Gastrocnemius medialis (tissue), 4 donors: ENCODE measurements at regions not wholly inside any gene's neighbourhood (a gene's known extent, or its start where the extent isn't known, plus 50 kb on each side); places are given as distances from the start of the nearest gene placed in this dataset.

Experiments
- ATAC-seq, 2 donors: fragments of 150-250 bp; one replicate each; pipeline ENCODE4 v1.9.1; 2016
- DNase-seq, 2 donors: peaks; one replicate each; pipeline ENCODE4 v3.0.0-alpha.2; 2019
- H3K27ac ChIP-seq, 4 donors: fragments of 200-600 bp; sonication (generic); 1 replicate in 1 of 4; 2 replicates in 3 of 4; pipeline ENCODE4 v1.5.1; 2016 to 2018; ENCODE audit warnings: mild to moderate bottlenecking in 2 of 4, moderate library complexity in 1 of 4
- H3K27me3 ChIP-seq, 3 donors: fragments of 200-600 bp; sonication (generic) in 2 of 3; 1 replicate in 1 of 3; 2 replicates in 2 of 3; pipeline versions ENCODE4 v1.5.1 to v1.6.0; 2016 to 2019; ENCODE audit warnings: mild to moderate bottlenecking in 1 of 3, moderate library complexity in 1 of 3
- H3K36me3 ChIP-seq, 2 donors: fragments of 200-600 bp; sonication (generic) in 1 of 2; one replicate each; pipeline ENCODE4 v1.5.1; 2017 to 2018
- H3K4me1 ChIP-seq, 2 donors: fragments of 200-600 bp; sonication (generic) in 1 of 2; one replicate each; pipeline ENCODE4 v1.5.1; 2016 to 2017; ENCODE audit warnings: mild to moderate bottlenecking in 2 of 2
- H3K4me3 ChIP-seq, 4 donors: fragments of 200-600 bp; sonication (generic) in 3 of 4; 1 replicate in 1 of 4; 2 replicates in 3 of 4; pipeline ENCODE4 v1.5.1; 2016 to 2019; ENCODE audit warnings: mild to moderate bottlenecking in 2 of 4
- H3K9me3 ChIP-seq, 3 donors: fragments of 200-600 bp; sonication (generic) in 2 of 3; 1 replicate in 1 of 3; 2 replicates in 2 of 3; pipeline ENCODE4 v1.5.1; 2016 to 2019
- CTCF ChIP-seq, 5 experiments: fragments of 450-650 bp in 3 of 5; fragments of 200-600 bp in 2 of 5; sonication (generic) in 2 of 5; IDR thresholded peaks in 4 of 5; conservative IDR thresholded peaks in 1 of 5; 1 replicate in 4 of 5; 2 replicates in 1 of 5; pipeline ENCODE4 v1.5.1; 2016 to 2019; ENCODE audit warnings: antibody characterized with exemption in 5 of 5, mild to moderate bottlenecking in 3 of 5, moderate library complexity in 3 of 5
- POLR2A ChIP-seq, 2 donors: fragments of 450-650 bp; IDR thresholded peaks; one replicate each; pipeline ENCODE4 v1.6.1; 2017; ENCODE audit warnings: antibody characterized with exemption in 2 of 2, mild to moderate bottlenecking in 2 of 2, moderate library complexity in 2 of 2
- in situ Hi-C, 4 donors: fragments of 200-750 bp; cut with MboI; loops; one replicate each; pipeline versions ENCODE4 v1.15.0 to v1.8.0; 2017; ENCODE audit warnings: low sequenced_read_pairs in 4 of 4
- intact Hi-C: fragments of 100-400 bp; cut with DNase I; formaldehyde crosslinking; loops from one replicate; pipeline ENCODE4 v1.15.1; 2023; ENCODE audit warnings: low total_unique reads

GRCh38 chr6:22643780-22644179, 74.4 kb downstream of the HDGFL1 start:
- no peaks in the 10 kb centered on the region for H3K9me3 ChIP-seq
- DNase-seq: no peak
- in situ Hi-C loops (no loop called here), intact Hi-C loops (no loop called here)
- no peak overlapping the region for H3K27ac ChIP-seq
- H3K4me3 ChIP-seq: no peak overlapping the region
- H3K4me1 ChIP-seq: no peaks in the 10 kb centered on the region
- H3K27me3 ChIP-seq: no peaks in the 10 kb centered on the region
- no peak for TF ChIP-seq POLR2A (IDR thresholded peaks at IDR 0.05)
- no peak for TF ChIP-seq CTCF (IDR thresholded peaks at IDR 0.05 in 4 of 5, conservative IDR thresholded peaks at IDR 0.05 in 1 of 5)
- H3K36me3 ChIP-seq: no peaks in the 10 kb centered on the region
- no peak for ATAC-seq

GRCh38 chr6:22647719-22648118, 78.4 kb downstream of the HDGFL1 start:
- H3K9me3 ChIP-seq: no peaks in the 10 kb centered on the region
- no peaks in the 10 kb centered on the region for H3K4me1 ChIP-seq
- no peaks in the 10 kb centered on the region for H3K27me3 ChIP-seq
- H3K4me3 ChIP-seq: no peak overlapping the region
- intact Hi-C loops (no loop called here), in situ Hi-C loops (no loop called here)
- DNase-seq: no peak
- H3K36me3 ChIP-seq: no peaks in the 10 kb centered on the region
- TF ChIP-seq POLR2A (IDR thresholded peaks at IDR 0.05): no peak
- TF ChIP-seq CTCF (IDR thresholded peaks at IDR 0.05 in 4 of 5, conservative IDR thresholded peaks at IDR 0.05 in 1 of 5): no peak
- H3K27ac ChIP-seq: no peak overlapping the region
- ATAC-seq: no peak

GRCh38 chr6:22651731-22652130, 82.4 kb downstream of the HDGFL1 start:
- H3K9me3 ChIP-seq: no peaks in the 10 kb centered on the region
- no peak overlapping the region for H3K27ac ChIP-seq
- no peak overlapping the region for H3K4me3 ChIP-seq
- intact Hi-C loops: no loop called here
- TF ChIP-seq CTCF (IDR thresholded peaks at IDR 0.05 in 4 of 5, conservative IDR thresholded peaks at IDR 0.05 in 1 of 5) (no peak), POLR2A (IDR thresholded peaks at IDR 0.05) (no peak)
- H3K4me1 ChIP-seq: no peaks in the 10 kb centered on the region
- no peaks in the 10 kb centered on the region for H3K36me3 ChIP-seq
- ATAC-seq (no peak), DNase-seq (no peak)
- H3K27me3 ChIP-seq: no peaks in the 10 kb centered on the region
- in situ Hi-C loops: no loop called here

GRCh38 chr6:22653980-22654610, 84.7 kb downstream of the HDGFL1 start:
- ATAC-seq (no peak), DNase-seq (no peak)
- H3K9me3 ChIP-seq: no peaks in the 10 kb centered on the region
- peaks cover 0 to 5% of the 10 kb centered on the region in 2 donors for H3K4me1 ChIP-seq
- intact Hi-C loops: no loop called here
- in situ Hi-C loops: no loop called here
- H3K27ac ChIP-seq: no peak overlapping the region
- no peaks in the 10 kb centered on the region for H3K36me3 ChIP-seq
- TF ChIP-seq POLR2A (IDR thresholded peaks at IDR 0.05) (no peak), CTCF (IDR thresholded peaks at IDR 0.05 in 4 of 5, conservative IDR thresholded peaks at IDR 0.05 in 1 of 5) (no peak)
- no peak overlapping the region for H3K4me3 ChIP-seq
- no peaks in the 10 kb centered on the region for H3K27me3 ChIP-seq
